ENCODE measurements at regions not wholly inside any gene's neighbourhood (a gene's known extent, or its start where the extent isn't known, plus 50 kb on each side); places are given as distances from the start of the nearest gene placed in this dataset.

- DNase-seq, result no peak
Measured at GRCh38 chr9:117546894-117547678, 132.2 kb upstream of the ASTN2 start.

GRCh38 chr9:117545846-117546245 lies 131.0 kb upstream of the ASTN2 start:
- no peak for DNase-seq

GRCh38 chr9:117543089-117543488 lies 128.2 kb upstream of the ASTN2 start:
- DNase-seq, result no peak

- no peak for DNase-seq
Measured at GRCh38 chr9:117542021-117542420, 127.2 kb upstream of the ASTN2 start.

GRCh38 chr9:117541181-117541580 lies 126.3 kb upstream of the ASTN2 start:
- DNase-seq, result no peak

GRCh38 chr9:117535973-117536372 lies 121.1 kb upstream of the ASTN2 start:
- no peak for DNase-seq

GRCh38 chr9:117535434-117535833 lies 120.6 kb upstream of the ASTN2 start:
- no peak for DNase-seq

- DNase-seq, result no peak
Measured at GRCh38 chr9:117528225-117528624, 113.4 kb upstream of the ASTN2 start.

- no peak for DNase-seq
Measured at GRCh38 chr9:117526674-117527073, 111.8 kb upstream of the ASTN2 start.

- no peak for DNase-seq
Measured at GRCh38 chr9:117523531-117524153, 108.8 kb upstream of the ASTN2 start.

GRCh38 chr9:117521293-117521692 lies 106.4 kb upstream of the ASTN2 start:
- no peak for DNase-seq

- no peak for DNase-seq
Measured at GRCh38 chr9:117516676-117517632, 102.1 kb upstream of the ASTN2 start.

GRCh38 chr9:117511852-117512481 lies 97.1 kb upstream of the ASTN2 start:
- no peak for DNase-seq

GRCh38 chr9:117496307-117496706 lies 81.5 kb upstream of the ASTN2 start:
- DNase-seq, result no peak

- no peak for DNase-seq
Measured at GRCh38 chr9:117494401-117495090, 79.7 kb upstream of the ASTN2 start.

- DNase-seq, result no peak
Measured at GRCh38 chr9:117492476-117492875, 77.6 kb upstream of the ASTN2 start.

- no peak for DNase-seq
Measured at GRCh38 chr9:117491491-117491890, 76.6 kb upstream of the ASTN2 start.

- DNase-seq, result no peak
Measured at GRCh38 chr9:117490199-117490598, 75.3 kb upstream of the ASTN2 start.

- DNase-seq, result no peak
Measured at GRCh38 chr9:117488659-117489058, 73.8 kb upstream of the ASTN2 start.

- no peak for DNase-seq
Measured at GRCh38 chr9:117487555-117488175, 72.8 kb upstream of the ASTN2 start.

GRCh38 chr9:117486426-117486825 lies 71.6 kb upstream of the ASTN2 start:
- DNase-seq, result no peak

GRCh38 chr9:117485176-117485575 lies 70.3 kb upstream of the ASTN2 start:
- no peak for DNase-seq

All from amniotic stem cell (primary cell).